ENCODE measurements at regions not wholly inside any gene's neighbourhood (a gene's known extent, or its start where the extent isn't known, plus 50 kb on each side); places are given as distances from the start of the nearest gene placed in this dataset.
"Not testable (repeated sequence)": the region's sequence is repeated elsewhere in the genome, so short reads cannot be mapped to it uniquely, and the experiment has no call there.

DNA sequence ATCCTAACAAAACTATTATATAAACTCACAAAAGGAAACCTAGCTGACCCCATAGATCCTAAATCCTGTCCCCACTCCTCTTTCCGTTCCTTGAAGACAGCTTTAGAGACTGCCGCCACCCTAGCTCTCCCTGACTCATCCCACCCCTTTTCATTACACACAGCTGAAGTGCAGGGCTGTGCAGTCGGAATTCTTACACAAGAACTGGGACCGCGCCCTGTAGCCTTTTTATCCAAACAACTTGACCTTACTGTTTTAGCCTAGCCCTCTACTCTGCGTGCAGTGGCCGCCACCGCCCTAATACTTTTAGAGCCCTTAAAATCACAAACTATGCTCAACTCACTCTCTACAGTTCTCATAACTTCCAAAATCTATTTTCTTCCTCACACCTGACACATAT is 264.0 kb downstream of the SMARCA2 start:
- not testable (repeated sequence) for DNase-seq

DNA sequence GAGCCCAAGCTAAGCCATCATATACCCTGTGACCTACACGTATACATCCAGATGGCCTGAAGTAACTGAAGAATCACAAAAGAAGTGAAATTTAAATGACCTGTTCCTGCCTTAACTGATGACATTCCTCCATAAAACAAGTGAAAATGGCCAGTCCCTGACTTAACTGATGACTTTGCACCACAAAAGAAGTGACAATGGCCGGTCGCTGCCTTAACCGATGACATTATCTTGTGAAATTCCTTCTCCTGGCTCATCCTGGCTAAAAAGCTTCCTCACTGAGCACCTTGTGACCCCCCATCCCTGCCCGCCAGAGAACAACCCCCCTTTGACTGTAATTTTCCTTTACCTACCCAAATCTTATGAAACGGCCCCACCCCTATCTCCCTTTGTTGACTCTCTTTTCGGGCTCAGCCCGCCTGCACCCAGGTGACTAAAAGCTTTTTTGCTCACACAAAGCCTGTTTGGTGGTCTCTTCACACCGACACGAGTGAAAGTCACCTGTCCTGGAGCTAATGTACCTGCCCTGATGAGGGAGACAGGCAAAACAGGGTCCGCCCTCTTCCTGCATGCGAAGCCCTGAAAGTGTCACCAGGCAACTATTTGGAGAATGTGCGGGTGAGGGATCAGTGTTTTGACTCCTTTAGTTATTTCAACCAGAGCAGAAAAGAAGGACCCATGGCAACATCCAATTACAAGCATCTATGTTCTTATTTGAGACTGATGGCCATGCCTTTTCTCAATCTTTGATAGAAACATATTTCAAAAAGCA is 266.1 kb downstream of the SMARCA2 start:
- peak; percentile 12 for DNase-seq

- no peak for DNase-seq
Observed at GRCh38 chr9:2281803-2282185, 266.6 kb downstream of the SMARCA2 start.

- DNase-seq, result no peak
Observed at GRCh38 chr9:2284770-2285169, 269.6 kb downstream of the SMARCA2 start.

DNA sequence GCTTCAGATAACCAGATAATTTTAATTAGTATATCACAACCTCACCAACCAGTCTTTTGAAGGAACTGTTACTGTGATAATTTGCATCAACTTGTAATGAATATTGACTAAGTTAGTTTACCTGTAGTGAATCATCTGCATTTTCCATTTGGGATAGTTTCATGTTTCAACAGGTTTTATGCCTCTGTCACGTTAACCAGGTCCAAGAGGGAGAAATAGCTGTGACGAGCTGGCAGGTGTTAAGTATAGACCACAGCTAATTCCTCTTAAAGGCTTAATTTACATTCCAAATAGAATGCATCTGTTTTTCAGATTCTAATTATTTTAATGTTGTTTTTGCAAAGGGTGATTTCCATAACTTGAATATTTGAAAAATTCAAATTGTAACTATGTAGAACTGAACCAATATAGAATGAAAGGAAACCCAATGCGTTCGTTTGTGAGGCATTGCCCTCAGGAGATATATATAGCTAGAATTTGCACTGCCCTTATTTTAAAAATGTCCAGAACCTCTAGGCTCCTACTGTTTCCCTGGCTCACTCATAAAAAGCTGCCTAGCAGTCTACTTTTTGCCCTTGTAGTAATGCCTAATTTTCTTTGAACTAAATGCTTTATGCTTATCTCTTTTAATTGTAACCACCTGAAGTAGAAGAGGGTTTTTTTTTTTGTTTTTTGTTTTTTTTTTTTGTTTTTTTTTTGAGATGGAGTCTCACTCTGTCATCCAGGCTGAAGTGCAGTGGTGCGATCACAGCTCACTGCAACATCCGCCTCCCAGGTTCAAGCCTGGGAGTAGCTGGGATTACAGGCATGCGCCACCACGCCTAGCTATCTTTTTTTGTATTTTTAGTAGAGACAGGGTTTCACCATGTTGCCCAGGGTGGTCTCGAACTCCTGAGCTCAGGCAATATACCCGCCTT is 270.5 kb downstream of the SMARCA2 start:
- DNase-seq, result no peak

GRCh38 chr9:2286333-2286705 is 271.2 kb downstream of the SMARCA2 start:
- DNase-seq, result no peak

DNA sequence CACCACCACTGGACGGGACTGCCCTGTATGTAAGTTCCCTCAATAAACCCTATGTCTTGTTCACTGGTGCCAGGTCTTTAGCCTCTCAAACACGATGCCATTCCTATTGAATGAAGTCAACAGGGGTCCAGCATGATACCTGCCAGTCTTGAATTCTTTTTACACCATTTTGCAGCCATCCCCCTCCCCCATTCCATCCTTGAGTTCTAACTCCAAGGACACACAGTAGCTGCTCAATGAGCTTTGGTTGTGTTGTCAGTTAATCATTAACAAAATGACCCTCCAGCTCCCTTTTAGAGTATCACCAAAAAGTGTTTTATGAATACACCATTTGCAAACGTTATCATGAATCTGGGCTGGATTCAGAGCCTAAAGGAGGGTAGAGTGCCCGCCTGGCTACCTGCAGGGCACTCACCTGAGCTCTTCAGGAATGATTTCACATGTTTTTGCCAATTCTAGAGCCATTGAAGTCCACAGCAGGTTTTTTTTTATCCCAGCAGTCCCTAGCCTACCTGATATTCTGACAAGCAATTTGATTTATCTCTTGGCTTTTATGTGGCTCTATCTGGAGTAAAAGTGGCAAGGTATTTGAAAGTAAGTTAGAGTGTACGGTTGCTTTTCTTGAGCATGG is 271.8 kb downstream of the SMARCA2 start:
- DNase-seq, result no peak

DNA sequence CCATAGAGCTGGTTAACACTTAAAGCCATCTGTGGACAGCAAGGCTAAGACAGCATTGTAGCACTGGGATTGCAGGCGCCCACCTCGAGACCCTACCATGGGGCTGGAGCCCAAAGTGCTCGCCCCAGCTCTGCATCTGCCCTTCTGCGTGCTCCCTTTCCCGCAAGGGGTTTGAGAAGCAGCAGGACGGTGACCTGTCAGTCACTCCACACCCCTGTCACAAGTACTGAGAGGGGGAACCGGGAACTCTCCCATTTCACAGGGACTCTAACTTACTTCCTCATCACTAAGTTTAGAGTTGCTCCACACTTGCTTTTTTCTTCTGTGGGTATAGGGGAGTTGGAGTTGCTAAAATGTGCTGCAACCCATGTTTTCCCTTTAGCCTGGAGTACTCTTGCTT is 273.2 kb downstream of the SMARCA2 start:
- no peak for DNase-seq

DNA sequence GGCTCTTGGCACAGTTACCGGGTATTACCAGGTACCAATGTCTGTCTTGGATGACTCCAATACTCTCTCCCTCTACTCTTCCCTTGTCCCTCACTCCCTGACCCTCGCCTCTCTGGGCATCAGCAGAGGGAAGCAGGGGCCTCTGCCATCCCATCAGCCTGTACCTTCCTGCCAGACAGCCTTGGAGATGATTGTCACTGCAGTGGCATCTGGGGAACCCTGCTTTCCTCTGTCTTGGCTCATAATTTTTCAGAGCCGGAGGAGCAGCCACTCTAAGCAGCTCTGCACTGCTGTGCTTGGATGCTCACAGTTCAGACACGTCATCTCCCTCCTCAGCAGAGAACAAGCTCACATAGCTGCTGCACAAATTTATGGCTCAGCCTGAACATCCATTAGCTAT is 274.1 kb downstream of the SMARCA2 start:
- DNase-seq, result no peak

GRCh38 chr9:2290382-2290781 is 275.2 kb downstream of the SMARCA2 start:
- DNase-seq, result no peak

DNA sequence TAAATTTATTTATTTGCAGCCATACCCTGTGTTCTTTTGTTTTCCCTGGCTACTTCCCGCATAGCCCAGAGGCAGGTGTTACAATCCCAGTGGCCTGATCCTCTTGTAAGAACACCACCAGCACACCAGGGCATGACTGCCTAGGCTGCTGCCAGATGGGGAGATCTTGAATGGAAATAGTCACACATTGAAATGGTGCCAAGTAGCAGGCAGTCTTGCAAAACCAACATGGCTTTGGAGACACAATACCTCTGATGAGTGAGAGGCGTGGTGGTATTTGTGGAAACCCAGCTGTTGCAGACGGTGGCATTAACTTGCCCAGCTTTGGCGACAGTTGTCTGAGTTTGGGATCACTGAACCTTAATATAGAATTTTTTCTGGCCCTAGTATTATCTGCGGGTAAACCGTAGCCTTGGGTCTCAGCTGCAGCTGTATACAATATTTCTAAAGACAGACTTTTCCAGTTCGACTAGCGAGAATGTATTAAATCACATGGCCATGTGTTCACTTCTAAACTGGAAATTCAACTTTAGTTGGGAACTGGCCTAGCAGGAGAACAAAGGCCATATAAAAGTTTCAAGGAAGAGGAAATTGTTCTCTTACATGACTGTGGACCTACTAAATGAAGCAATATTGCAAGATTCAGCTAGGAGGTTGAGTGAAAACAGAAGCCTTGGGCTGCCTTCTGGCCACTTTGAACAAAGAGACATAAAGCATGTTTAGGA is 277.0 kb downstream of the SMARCA2 start:
- DNase-seq, result no peak

GRCh38 chr9:2292733-2293132 is 277.6 kb downstream of the SMARCA2 start:
- DNase-seq, result no peak

- DNase-seq, result no peak
Observed at GRCh38 chr9:2297771-2298170, 282.6 kb downstream of the SMARCA2 start.

DNA sequence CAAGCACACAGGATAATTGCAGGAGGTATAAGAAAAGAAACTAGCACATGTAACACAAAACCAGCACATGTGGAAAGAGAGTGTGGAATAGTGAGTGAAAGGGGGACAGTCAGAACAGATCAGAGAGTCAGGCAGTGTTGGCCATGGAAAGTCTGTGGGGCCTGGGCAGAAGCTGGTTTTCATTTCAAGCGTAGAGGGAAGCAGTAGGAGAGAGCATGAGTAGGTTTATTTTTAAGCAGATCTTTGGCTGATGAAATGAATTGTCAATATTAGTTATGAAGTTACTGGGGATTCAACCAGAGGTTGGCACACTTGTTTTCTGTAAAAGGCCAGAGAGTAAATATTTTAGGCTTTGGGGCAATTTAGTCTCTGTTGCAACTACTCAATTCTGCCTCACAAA is 283.1 kb downstream of the SMARCA2 start:
- no peak for DNase-seq

GRCh38 chr9:2299156-2299842 is 284.2 kb downstream of the SMARCA2 start:
- DNase-seq, result no peak

DNA sequence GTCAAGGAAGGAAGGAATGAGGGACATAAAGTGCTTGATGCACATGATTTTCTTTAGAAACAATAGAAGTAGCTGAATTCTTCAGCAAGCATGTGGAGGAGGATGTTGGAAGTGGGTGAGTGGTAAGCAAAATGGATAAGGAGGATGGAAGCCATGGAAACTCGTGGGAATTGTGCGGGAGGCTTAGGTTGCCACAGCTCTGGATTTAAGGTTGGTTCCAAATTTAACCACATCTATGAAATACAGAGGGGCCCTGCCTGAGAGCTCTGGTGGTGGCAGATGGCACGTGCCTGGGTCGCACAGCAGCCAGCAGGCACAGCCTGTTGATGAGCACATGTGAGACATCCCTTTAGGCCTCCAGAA is 284.7 kb downstream of the SMARCA2 start:
- DNase-seq, result no peak

GRCh38 chr9:2300325-2300724 is 285.2 kb downstream of the SMARCA2 start:
- no peak for DNase-seq

- DNase-seq, result no peak
Observed at GRCh38 chr9:2302606-2303005, 287.5 kb downstream of the SMARCA2 start.

GRCh38 chr9:2303056-2303455 is 287.9 kb downstream of the SMARCA2 start:
- no peak for DNase-seq

GRCh38 chr9:2307480-2307879 is 292.3 kb downstream of the SMARCA2 start:
- peak; percentile 84 for DNase-seq

DNA sequence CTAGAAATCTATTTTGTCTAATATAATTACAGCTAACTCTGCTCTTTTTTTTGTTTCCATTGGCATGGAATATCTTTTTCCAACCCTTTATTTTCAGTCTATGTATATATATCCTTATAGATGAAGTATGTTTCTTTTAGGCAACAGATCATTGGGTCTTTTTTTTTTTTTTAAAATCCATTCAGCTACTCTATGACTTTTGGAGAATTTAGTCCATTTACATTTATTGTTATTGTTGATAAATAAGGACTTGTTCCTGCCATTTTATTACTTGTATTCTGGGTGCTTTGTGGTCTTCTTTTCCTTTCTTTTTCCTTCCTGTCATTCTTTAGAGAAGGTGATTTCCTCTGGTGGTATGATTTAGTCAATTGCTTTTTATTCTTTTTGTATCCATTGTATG is 296.8 kb downstream of the SMARCA2 start:
- no peak for DNase-seq

GRCh38 chr9:2313512-2313911 is 298.4 kb downstream of the SMARCA2 start:
- no peak for DNase-seq

DNA sequence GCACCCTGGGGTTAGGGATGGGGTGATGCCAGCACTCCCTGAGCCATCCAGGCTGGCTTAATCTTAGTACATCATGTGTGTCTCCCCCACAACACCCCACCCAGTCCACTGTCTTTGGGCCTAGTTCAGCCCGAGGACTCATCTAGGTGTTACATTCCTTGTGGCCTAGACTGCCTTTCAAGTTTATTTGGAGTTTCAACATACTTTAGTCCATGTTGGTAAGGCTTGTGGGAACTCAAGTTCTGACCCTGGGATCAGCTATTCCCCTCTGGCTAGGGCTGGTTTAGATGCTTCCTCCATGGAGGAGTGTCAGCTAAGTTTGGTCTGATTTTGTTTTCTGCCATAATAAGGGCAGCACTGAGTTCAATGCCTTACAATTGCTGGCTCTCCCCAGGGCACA is 302.4 kb downstream of the SMARCA2 start:
- DNase-seq, result no peak
